HepG2 (cell line): ENCODE measurements at regions not wholly inside any gene's neighbourhood (a gene's known extent, or its start where the extent isn't known, plus 50 kb on each side); places are given as distances from the start of the nearest gene placed in this dataset.

ENCODE experiments used
- ATAC-seq: fragments of 200-7000 bp; cut with Tn5 transposase; 3 replicates; pipeline ENCODE4 v1.9.1; 2020; ENCODE audit warnings: mild to moderate bottlenecking, moderate library complexity
- BruUV-seq: library from RNA; stranded (reverse); fragments of 400-500 nt; replicated peaks from 2 replicates; lab custom pipeline; 2021; lab: Mats Ljungman, UMichigan
- CTCF ChIA-PET: fragments of 300-600 bp; formaldehyde crosslinking; extraction: SDS; loops from one replicate; lab custom pipeline; 2021; ENCODE audit warnings: low total read pairs, inconsistent platforms, low intra/inter-chr PET ratio; lab: Yijun Ruan, JAX
- POLR2A ChIA-PET: fragments of 350-600 bp; sonication (Branson Sonifier 250); formaldehyde crosslinking; loops from one replicate; lab custom pipeline; 2020; ENCODE audit warnings: antibody characterized with exemption, inconsistent platforms; lab: Yijun Ruan, JAX
- DNase-seq: peaks from one replicate; pipeline ENCODE4 v3.0.0-alpha.2; 2015; ENCODE audit warnings: low spot score
- FAIRE-seq: peaks from 3 replicates; lab custom pipeline; 2011; peaks lifted over from hg19 to GRCh38; lab: Jason Lieb, UNC
- H2AFZ ChIP-seq: one replicate; pipeline ENCODE4 v1.6.1; 2011; ENCODE audit warnings: low read length, inconsistent platforms
- H3K27ac ChIP-seq: fragments of 300-600 bp; 3 replicates; pipeline ENCODE4 v1.8.0; 2011; ENCODE audit warnings: mixed run types, mild to moderate bottlenecking, mixed read lengths, low read length, inconsistent platforms; ENCODE audit not compliant: insufficient read depth; ENCODE audit errors: extremely low read length
- H3K27me3 ChIP-seq, 2 experiments: fragments of 200-600 bp in 1 of 2; 2 replicates in 1 of 2; 3 replicates in 1 of 2; pipeline versions ENCODE4 v1.6.0 to v1.8.0; 2011; ENCODE audit warnings: low read length in 2 of 2, mild to moderate bottlenecking in 2 of 2, moderate library complexity in 2 of 2, inconsistent platforms in 1 of 2; ENCODE audit not compliant: insufficient read depth in 2 of 2, control insufficient read depth in 1 of 2
- H3K36me3 ChIP-seq, 2 experiments: fragments of 200-600 bp in 1 of 2; replicated peaks in 1 of 2; 2 replicates in 1 of 2; 3 replicates in 1 of 2; pipeline versions ENCODE4 v1.5.1 to v1.8.0; 2011; ENCODE audit warnings: low read length in 2 of 2, inconsistent platforms in 1 of 2; ENCODE audit not compliant: insufficient read depth in 2 of 2, control insufficient read depth in 1 of 2
- H3K4me1 ChIP-seq: 2 replicates; pipeline ENCODE4 v1.5.1; 2012; ENCODE audit warnings: low read length, inconsistent platforms; ENCODE audit not compliant: insufficient read depth
- H3K4me2 ChIP-seq: 2 replicates; pipeline ENCODE4 v1.6.0; 2011; ENCODE audit warnings: low read depth, low read length, inconsistent platforms
- H3K4me3 ChIP-seq, 3 experiments: fragments of 200-600 bp in 1 of 3; sonication (generic), shearing (Covaris generic) in 1 of 3; replicated peaks in 1 of 3; 2 replicates each; pipeline ENCODE4 v1.5.1; 2011 to 2016; ENCODE audit warnings: low read length in 3 of 3, inconsistent platforms in 2 of 3, low read depth in 2 of 3, mild to moderate bottlenecking in 2 of 3, control low read depth in 1 of 3, mixed read lengths in 1 of 3; ENCODE audit not compliant: insufficient read depth in 1 of 3
- H3K79me2 ChIP-seq: one replicate; pipeline ENCODE4 v1.6.1; 2011; ENCODE audit warnings: low read length, inconsistent platforms; ENCODE audit not compliant: insufficient read depth
- H3K9ac ChIP-seq: 2 replicates; pipeline ENCODE4 v1.6.0; 2011; ENCODE audit warnings: mild to moderate bottlenecking, low read depth, low read length, inconsistent platforms; ENCODE audit not compliant: insufficient read depth
- H3K9me3 ChIP-seq: 2 replicates; pipeline ENCODE4 v1.5.1; 2012; ENCODE audit warnings: mild to moderate bottlenecking, low read length
- H4K20me1 ChIP-seq: 2 replicates; pipeline ENCODE4 v1.6.0; 2011; ENCODE audit warnings: inconsistent platforms, mild to moderate bottlenecking, low read length, moderate library complexity; ENCODE audit not compliant: insufficient read depth
- ASH2L ChIP-seq: fragments of 300-600, 200-600 bp; sonication (generic); IDR thresholded peaks from 2 replicates; pipeline ENCODE4 v1.7.0; 2017; ENCODE audit warnings: low read depth, mild to moderate bottlenecking, moderate library complexity, mixed read lengths, low read length; ENCODE audit not compliant: insufficient read length
- CC2D1A ChIP-seq: sonication (generic); formaldehyde crosslinking; IDR thresholded peaks from 2 replicates; pipeline ENCODE4 v1.8.1; 2023; ENCODE audit warnings: mild to moderate bottlenecking, missing genetic modification reagents
- DPF2 ChIP-seq: sonication (generic); formaldehyde crosslinking; IDR thresholded peaks from 2 replicates; pipeline ENCODE4 v1.4.0; 2020; ENCODE audit warnings: mild to moderate bottlenecking, low read depth, missing genetic modification reagents, borderline replicate concordance
- ELF4 ChIP-seq: sonication (generic); formaldehyde crosslinking; IDR thresholded peaks from 2 replicates; pipeline ENCODE4 v1.5.0; 2020; ENCODE audit warnings: missing genetic modification reagents, mild to moderate bottlenecking, moderate library complexity, borderline replicate concordance
- GFI1 ChIP-seq: sonication (generic); formaldehyde crosslinking; IDR thresholded peaks from 2 replicates; pipeline ENCODE4 v1.5.0; 2020; ENCODE audit warnings: missing genetic modification reagents, mild to moderate bottlenecking, borderline replicate concordance
- NFKB2 ChIP-seq: sonication (generic); formaldehyde crosslinking; IDR thresholded peaks from 2 replicates; pipeline ENCODE4 v1.4.0; 2020; ENCODE audit warnings: missing genetic modification reagents, borderline replicate concordance
- NR2F1 ChIP-seq, 2 experiments: fragments of 450-650 bp in 1 of 2; formaldehyde crosslinking in 1 of 2; IDR thresholded peaks; 2 replicates each; pipeline versions ENCODE4 v1.5.0 to v1.6.1; 2016 to 2020; ENCODE audit warnings: mild to moderate bottlenecking in 1 of 2, missing compliant biosample characterization in 1 of 2, missing genetic modification reagents in 1 of 2, moderate library complexity in 1 of 2
- SRSF4 ChIP-seq: fragments of 200-400 bp; formaldehyde crosslinking; IDR thresholded peaks from one replicate; pipeline ENCODE4 v1.6.1; 2018; ENCODE audit warnings: mild to moderate bottlenecking, low read depth, low read length, moderate library complexity; ENCODE audit not compliant: poor library complexity, severe bottlenecking
- ZNF207 ChIP-seq: fragments of 450-650 bp; IDR thresholded peaks from 2 replicates; pipeline ENCODE4 v1.6.1; 2016; ENCODE audit warnings: antibody characterized with exemption, borderline replicate concordance
- ZNF282 ChIP-seq: fragments of 450-650 bp; IDR thresholded peaks from 2 replicates; pipeline ENCODE4 v1.6.1; 2018; ENCODE audit not compliant: partially characterized antibody
- ZNF761 ChIP-seq: sonication (generic); formaldehyde crosslinking; conservative IDR thresholded peaks from 2 replicates; pipeline ENCODE4 v1.4.0; 2020; ENCODE audit warnings: mild to moderate bottlenecking, missing genetic modification reagents
- ZNF878 ChIP-seq: sonication (generic); formaldehyde crosslinking; IDR thresholded peaks from 2 replicates; pipeline ENCODE4 v1.8.1; 2023; ENCODE audit warnings: mild to moderate bottlenecking, missing genetic modification reagents, moderate library complexity
- ZSCAN29 ChIP-seq: sonication (generic); formaldehyde crosslinking; conservative IDR thresholded peaks from 2 replicates; pipeline ENCODE4 v1.4.0; 2020; ENCODE audit warnings: mild to moderate bottlenecking, missing genetic modification reagents
- WGBS: methylation state at CpG from one replicate; pipeline ENCODE4 v1.1.6; 2017; ENCODE audit warnings: low lambda C conversion rate; 5-methylcytosine and 5-hydroxymethylcytosine counted together
- in situ Hi-C: cut with HindIII; loops from 2 replicates; pipeline ENCODE4 v1.10.0; 2017; ENCODE audit warnings: low pct_unique_long_range_greater_than_20kb; ENCODE audit not compliant: extremely low pct_ligation_motif_present
- intact Hi-C: fragments of 100-400 bp; cut with micrococcal nuclease; formaldehyde crosslinking; loops from one replicate; pipeline ENCODE4 v1.10.0; 2022; ENCODE audit not compliant: unreplicated experiment
- TF ChIP-seq, protein P1 (sequence below): IDR thresholded peaks from 2 replicates; pipeline ENCODE4 v1.4.0; 2020; ENCODE audit warnings: mild to moderate bottlenecking, missing genetic modification reagents
- TF ChIP-seq, protein P2 (sequence below): sonication (generic); formaldehyde crosslinking; IDR thresholded peaks from 2 replicates; pipeline ENCODE4 v1.9.0; 2021; ENCODE audit warnings: missing genetic modification reagents, borderline replicate concordance
- TF ChIP-seq, protein P3 (sequence below): IDR thresholded peaks from 2 replicates; pipeline ENCODE4 v1.6.1; 2016; ENCODE audit warnings: low read depth, borderline replicate concordance

DNA sequence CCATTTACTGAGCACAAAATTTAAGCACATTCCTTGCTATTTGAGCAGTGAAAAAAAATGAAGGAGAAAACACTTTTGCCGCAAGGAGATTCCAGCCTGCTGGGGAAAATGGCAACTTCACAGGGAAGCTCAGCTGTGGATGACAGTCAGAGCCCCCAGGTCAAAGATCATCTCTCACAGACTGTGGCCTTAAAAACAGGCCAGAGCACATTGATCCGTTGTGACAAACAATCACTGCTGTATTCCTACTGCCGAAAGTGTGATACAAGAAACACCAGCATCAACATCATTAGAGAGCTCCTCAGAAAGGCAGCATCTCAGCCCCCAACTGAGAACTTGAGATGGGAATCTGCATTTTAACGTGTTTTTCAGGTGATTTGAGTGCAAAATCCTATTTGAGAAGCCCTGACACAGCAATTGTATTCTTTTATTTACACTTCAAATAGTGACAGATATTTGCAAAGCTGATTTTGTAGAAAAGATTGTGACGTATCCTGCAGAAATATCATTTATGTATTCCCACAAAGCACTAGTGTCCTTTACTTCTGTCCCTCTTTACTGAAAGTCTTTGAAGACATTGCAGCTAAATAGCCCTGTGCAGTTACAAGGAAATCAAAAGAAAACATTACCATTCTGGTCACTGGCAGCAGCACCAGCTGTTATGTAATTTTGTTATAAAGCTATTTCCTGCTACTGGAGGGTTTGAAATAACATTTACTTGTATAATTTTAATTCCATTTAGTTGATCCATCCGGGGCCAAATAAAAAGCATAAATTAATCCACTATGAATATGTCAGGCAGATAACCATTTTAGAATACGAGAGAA is 652.0 kb downstream of the LIG4 start (continued):
- TF ChIP-seq NR2F1 (CRISPR knock-in tag; IDR thresholded peaks at IDR 0.05) (peak in 1 of 2 experiments; percentile 28; a peak in 1 of 4 replicates), ZNF282 (no peak), GFI1 (CRISPR knock-in tag) (no peak)

DNA sequence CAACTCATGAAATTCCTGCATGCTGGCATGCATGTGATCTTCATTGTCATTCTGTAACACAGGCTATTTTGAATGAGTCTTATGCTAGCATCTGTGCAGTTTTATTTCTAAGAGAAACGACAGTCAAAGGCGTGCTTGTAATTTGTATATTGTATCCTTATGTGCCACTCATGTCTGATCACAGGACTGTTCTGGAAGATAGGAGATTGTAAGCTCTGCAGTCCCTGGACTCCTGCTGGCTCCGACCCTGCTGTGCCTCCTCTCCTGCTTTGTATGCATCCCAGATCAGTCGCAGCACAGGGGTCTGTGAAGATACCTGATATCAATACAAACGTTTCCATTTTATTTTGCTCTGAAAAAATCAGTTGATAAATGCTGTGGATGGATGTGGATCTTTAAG is 653.1 kb downstream of the LIG4 start:
- in situ Hi-C loops, result no loop called here
- TF ChIP-seq ZNF878 (CRISPR knock-in tag) (no peak), ZNF761 (CRISPR knock-in tag) (no peak), ASH2L (no peak), CC2D1A (no peak), ELF4 (no peak), NFKB2 (CRISPR knock-in tag) (no peak), SRSF4 (no peak), DPF2 (CRISPR knock-in tag) (no peak), ZSCAN29 (no peak), ZNF207 (no peak)
- TF ChIP-seq, protein P1, sequence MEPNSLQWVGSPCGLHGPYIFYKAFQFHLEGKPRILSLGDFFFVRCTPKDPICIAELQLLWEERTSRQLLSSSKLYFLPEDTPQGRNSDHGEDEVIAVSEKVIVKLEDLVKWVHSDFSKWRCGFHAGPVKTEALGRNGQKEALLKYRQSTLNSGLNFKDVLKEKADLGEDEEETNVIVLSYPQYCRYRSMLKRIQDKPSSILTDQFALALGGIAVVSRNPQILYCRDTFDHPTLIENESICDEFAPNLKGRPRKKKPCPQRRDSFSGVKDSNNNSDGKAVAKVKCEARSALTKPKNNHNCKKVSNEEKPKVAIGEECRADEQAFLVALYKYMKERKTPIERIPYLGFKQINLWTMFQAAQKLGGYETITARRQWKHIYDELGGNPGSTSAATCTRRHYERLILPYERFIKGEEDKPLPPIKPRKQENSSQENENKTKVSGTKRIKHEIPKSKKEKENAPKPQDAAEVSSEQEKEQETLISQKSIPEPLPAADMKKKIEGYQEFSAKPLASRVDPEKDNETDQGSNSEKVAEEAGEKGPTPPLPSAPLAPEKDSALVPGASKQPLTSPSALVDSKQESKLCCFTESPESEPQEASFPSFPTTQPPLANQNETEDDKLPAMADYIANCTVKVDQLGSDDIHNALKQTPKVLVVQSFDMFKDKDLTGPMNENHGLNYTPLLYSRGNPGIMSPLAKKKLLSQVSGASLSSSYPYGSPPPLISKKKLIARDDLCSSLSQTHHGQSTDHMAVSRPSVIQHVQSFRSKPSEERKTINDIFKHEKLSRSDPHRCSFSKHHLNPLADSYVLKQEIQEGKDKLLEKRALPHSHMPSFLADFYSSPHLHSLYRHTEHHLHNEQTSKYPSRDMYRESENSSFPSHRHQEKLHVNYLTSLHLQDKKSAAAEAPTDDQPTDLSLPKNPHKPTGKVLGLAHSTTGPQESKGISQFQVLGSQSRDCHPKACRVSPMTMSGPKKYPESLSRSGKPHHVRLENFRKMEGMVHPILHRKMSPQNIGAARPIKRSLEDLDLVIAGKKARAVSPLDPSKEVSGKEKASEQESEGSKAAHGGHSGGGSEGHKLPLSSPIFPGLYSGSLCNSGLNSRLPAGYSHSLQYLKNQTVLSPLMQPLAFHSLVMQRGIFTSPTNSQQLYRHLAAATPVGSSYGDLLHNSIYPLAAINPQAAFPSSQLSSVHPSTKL (CRISPR knock-in tag), result no peak
- TF ChIP-seq, protein P2, sequence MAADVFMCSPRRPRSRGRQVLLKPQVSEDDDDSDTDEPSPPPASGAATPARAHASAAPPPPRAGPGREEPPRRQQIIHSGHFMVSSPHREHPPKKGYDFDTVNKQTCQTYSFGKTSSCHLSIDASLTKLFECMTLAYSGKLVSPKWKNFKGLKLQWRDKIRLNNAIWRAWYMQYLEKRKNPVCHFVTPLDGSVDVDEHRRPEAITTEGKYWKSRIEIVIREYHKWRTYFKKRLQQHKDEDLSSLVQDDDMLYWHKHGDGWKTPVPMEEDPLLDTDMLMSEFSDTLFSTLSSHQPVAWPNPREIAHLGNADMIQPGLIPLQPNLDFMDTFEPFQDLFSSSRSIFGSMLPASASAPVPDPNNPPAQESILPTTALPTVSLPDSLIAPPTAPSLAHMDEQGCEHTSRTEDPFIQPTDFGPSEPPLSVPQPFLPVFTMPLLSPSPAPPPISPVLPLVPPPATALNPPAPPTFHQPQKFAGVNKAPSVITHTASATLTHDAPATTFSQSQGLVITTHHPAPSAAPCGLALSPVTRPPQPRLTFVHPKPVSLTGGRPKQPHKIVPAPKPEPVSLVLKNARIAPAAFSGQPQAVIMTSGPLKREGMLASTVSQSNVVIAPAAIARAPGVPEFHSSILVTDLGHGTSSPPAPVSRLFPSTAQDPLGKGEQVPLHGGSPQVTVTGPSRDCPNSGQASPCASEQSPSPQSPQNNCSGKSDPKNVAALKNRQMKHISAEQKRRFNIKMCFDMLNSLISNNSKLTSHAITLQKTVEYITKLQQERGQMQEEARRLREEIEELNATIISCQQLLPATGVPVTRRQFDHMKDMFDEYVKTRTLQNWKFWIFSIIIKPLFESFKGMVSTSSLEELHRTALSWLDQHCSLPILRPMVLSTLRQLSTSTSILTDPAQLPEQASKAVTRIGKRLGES (CRISPR knock-in tag), result no peak
- TF ChIP-seq, protein P3, sequence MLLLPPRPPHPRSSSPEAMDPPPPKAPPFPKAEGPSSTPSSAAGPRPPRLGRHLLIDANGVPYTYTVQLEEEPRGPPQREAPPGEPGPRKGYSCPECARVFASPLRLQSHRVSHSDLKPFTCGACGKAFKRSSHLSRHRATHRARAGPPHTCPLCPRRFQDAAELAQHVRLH, result no peak

More for the DNA sequence above, 653.1 kb downstream of the LIG4 start:
- H3K4me3 ChIP-seq, result no peak overlapping the region
- ATAC-seq (no peak), FAIRE-seq (no peak), DNase-seq (no peak)
- no peak overlapping the region for H3K9ac ChIP-seq
- no peak overlapping the region for H2AFZ ChIP-seq
- no peaks in the 10 kb centered on the region for H3K27me3 ChIP-seq
- ChIA-PET POLR2A (no interaction called here), CTCF (no interaction called here)
- no peaks in the 10 kb centered on the region for H3K9me3 ChIP-seq
- no peaks in the 10 kb centered on the region for H3K79me2 ChIP-seq
- no peaks in the 10 kb centered on the region for H3K36me3 ChIP-seq
- H3K4me2 ChIP-seq, result no peak overlapping the region
- no TSS peak for BruUV-seq
- intact Hi-C loops, result no loop called here
- H3K4me1 ChIP-seq, result no peaks in the 10 kb centered on the region
- WGBS, result 23% methylated on average over 5 of the region's 5 CpGs
- no peaks in the 10 kb centered on the region for H4K20me1 ChIP-seq
- H3K27ac ChIP-seq, result no peak overlapping the region
